Adrenal gland (tissue), 5 donors: ENCODE measurements at regions not wholly inside any gene's neighbourhood (a gene's known extent, or its start where the extent isn't known, plus 50 kb on each side); places are given as distances from the start of the nearest gene placed in this dataset.

Experiments
- CTCF ChIP-seq, 6 experiments: fragments of 450-650 bp in 4 of 6; fragments of 200-600 bp in 2 of 6; sonication (generic) in 1 of 6; IDR thresholded peaks; 1 replicate in 5 of 6; 2 replicates in 1 of 6; pipeline versions ENCODE4 v1.5.1 to v1.8.0; 2016 to 2021; ENCODE audit warnings: antibody characterized with exemption in 6 of 6, mild to moderate bottlenecking in 2 of 6, moderate library complexity in 1 of 6
- POLR2A ChIP-seq, 2 donors: fragments of 450-650 bp; IDR thresholded peaks; one replicate each; pipeline ENCODE4 v1.6.1; 2017; ENCODE audit warnings: antibody characterized with exemption in 2 of 2, mild to moderate bottlenecking in 2 of 2, moderate library complexity in 1 of 2
- donor health status: DM: no; HTN: no; CAD: no.

GRCh38 chr5:20248118-20248517, 260.1 kb upstream of the CDH18 start:
- TF ChIP-seq CTCF (IDR thresholded peaks at IDR 0.05), result no peak
- no peak for TF ChIP-seq POLR2A (IDR thresholded peaks at IDR 0.05)
